ENCODE measurements at regions not wholly inside any gene's neighbourhood (a gene's known extent, or its start where the extent isn't known, plus 50 kb on each side); places are given as distances from the start of the nearest gene placed in this dataset.

- TF ChIP-seq CTCF (IDR thresholded peaks at IDR 0.05): no peak
- TF ChIP-seq EP300 (IDR thresholded peaks at IDR 0.05): no peak
- TF ChIP-seq POLR2A (IDR thresholded peaks at IDR 0.05): no peak
- TF ChIP-seq POLR2AphosphoS5 (IDR thresholded peaks at IDR 0.05): no peak
These were observed 57.1 kb upstream of the GATA5 start for GRCh38 chr20:62532921-62533320.

All from stomach (tissue), 4 donors.